ENCODE measurements at regions not wholly inside any gene's neighbourhood (a gene's known extent, or its start where the extent isn't known, plus 50 kb on each side); places are given as distances from the start of the nearest gene placed in this dataset.

GRCh38 chr11:80783561-80783960, 1342.7 kb upstream of the TENM4 start:
- TF ChIP-seq MAX (IDR thresholded peaks at IDR 0.05; ENCODE audit: insufficient read depth, insufficient read length) (no peak), JUN (IDR thresholded peaks at IDR 0.05; ENCODE audit: borderline replicate concordance, insufficient read depth, insufficient read length, low read depth) (no peak), GATA2 (IDR thresholded peaks at IDR 0.05; ENCODE audit: insufficient read depth, insufficient read length, low read depth, low read length) (peak; percentile 50), EZH2 (IDR thresholded peaks at IDR 0.05; ENCODE audit: borderline replicate concordance, low read depth, low read length, severe bottlenecking) (no peak)
